ENCODE measurements at regions not wholly inside any gene's neighbourhood (a gene's known extent, or its start where the extent isn't known, plus 50 kb on each side); places are given as distances from the start of the nearest gene placed in this dataset.

DNA sequence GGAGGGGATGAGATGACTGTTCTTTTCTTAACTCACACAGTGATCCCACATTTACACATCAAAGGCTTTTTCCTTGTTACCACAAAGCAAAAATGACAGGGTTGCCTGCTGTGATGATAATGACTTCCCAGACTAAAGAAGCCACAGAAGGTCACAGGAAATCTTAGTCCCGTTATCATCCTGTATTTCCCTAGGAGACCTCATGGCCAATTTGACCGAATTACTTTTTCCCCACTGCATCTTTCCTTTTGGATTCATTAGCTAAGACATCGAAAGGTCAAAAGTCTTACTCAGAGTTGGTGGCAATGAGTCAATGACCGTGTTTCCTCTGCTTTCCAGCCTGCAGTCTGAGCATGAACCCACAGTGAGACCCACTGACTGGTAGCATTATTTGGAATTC is 130.1 kb upstream of the INHBA start:
- no peak for DNase-seq (ENCODE audit: low read depth in 3 of 3)

DNA sequence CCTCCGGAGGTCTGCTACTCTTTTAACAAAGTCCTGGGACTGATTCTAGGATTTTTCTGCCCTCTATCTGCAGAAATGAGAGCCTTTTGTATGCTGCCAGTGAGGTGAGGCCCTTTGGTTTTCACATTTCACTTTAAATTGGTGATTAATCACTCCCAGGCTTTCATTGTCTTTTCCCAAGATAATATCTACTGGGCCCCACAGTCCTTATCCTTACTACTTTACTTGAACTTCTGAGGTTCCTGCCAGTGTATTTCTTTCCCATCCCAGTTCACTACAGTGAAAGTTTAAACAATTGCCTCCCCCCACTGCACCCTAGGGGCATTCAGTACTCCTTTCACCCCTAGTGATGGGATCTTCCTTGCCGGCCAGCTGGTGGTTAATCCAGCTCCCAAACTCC is 127.4 kb upstream of the INHBA start:
- DNase-seq (ENCODE audit: low read depth in 3 of 3) = no peak

DNA sequence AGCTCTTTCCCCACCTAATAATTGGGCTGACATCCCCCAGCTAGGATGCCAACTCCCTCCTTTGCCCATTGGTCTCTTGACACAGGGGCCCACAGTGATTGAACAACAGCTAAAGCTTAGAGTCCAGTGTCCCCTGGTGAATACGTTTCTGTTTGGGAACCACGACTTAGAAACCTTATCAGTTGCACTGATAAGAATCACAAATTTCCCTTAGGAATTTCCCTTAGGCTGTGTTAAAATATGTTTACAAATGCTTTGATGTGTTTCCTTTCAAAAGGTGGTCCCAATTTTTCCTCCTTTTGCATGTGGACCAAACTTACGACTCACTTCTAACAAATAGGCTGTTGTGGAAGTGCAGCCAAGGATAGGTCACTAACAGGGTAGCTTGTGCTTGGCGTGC is 126.0 kb upstream of the INHBA start:
- no peak for DNase-seq (ENCODE audit: low read depth in 3 of 3)

DNA sequence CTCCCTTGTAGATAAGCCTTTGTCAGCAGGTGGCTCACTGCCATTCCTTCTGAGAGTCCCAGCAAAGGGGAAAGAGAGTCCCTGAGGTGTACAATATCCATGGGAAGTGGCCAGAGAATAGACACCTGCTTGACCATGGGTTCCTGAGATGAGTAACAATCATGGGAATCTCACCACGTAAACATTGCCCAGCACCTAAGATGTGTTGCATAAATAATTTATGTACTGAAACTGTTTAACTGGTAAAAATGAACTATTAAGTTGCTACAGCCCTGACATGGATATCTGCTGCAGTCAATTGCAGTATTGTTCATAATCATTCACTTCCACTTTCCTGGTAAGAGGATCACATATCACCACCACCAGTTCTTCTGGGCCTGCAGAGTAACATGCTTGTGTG is 123.8 kb upstream of the INHBA start:
- no peak for DNase-seq (ENCODE audit: low read depth in 3 of 3)

DNA sequence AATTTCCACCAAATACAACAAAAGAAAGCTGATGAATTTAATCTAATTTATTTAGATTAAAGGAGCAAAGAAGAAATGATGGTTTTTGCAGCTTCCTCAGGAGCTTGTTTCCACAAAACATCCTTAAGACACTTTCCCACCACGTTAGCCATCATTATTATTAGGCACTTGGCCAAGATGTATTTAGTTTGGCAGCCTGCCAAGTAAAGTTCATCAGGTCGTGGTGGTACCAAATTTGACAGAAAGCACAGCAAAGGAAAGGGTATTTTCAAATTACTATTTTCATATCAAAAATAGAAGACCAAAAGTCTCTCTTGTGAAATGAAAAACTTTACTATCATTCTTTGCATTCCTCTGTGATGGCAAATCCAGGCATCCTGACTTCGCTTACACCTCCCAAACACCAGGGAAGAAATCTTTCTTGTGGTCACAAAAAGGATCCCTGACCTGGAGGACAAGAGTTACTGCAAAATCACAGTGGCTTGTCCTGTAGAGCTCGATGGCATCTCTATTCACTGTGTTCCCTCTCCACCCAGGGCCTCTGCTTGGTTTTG is 123.1 kb upstream of the INHBA start:
- no peak for DNase-seq (ENCODE audit: low read depth in 3 of 3)

DNA sequence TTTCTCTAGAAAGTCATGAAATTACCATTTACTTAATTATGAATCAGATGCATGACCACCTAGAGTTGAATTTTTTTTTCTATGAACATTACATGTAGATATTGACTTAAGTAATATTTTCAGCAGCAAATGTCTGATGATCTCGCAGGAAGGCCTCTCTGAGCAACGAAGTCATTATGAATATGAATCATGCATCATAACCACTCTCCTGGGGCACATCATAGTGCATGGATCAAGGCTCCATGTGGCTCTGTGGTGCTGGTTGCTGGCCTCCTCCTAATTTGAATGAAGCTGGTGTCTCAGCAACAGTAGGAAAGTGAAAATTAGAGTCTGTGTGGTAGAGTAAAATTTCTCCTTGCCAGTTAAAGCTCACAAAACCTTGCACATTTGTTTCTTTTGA is 121.4 kb upstream of the INHBA start:
- DNase-seq (ENCODE audit: low read depth in 3 of 3) = no peak

DNA sequence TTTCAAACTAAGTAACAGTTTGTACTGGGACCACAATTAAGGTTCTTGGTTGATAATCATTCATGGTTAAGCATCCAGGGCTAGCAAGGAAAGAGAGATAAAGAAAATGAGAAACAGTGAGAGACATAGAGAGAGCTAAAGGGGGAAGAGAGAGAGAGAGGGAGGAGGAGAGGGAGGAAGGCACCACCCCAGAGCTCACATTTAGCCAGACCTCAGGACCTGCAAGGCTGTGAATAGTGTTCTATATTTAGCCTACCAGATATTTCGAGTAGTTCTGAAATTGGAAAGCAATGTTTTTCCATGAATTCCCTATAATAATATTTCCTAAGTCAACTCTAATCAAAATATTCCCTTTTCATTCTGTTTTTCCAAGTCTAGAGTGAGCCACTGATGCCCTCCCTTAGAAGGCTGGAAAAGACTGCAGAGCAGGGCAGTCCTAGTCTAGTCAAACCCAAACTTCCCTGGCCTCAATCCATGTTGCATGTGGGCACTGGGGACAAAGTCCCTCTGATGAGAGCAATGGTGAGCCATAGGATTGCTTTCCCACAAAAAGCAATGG is 119.4 kb upstream of the INHBA start:
- no peak for DNase-seq (ENCODE audit: low read depth in 3 of 3)

DNA sequence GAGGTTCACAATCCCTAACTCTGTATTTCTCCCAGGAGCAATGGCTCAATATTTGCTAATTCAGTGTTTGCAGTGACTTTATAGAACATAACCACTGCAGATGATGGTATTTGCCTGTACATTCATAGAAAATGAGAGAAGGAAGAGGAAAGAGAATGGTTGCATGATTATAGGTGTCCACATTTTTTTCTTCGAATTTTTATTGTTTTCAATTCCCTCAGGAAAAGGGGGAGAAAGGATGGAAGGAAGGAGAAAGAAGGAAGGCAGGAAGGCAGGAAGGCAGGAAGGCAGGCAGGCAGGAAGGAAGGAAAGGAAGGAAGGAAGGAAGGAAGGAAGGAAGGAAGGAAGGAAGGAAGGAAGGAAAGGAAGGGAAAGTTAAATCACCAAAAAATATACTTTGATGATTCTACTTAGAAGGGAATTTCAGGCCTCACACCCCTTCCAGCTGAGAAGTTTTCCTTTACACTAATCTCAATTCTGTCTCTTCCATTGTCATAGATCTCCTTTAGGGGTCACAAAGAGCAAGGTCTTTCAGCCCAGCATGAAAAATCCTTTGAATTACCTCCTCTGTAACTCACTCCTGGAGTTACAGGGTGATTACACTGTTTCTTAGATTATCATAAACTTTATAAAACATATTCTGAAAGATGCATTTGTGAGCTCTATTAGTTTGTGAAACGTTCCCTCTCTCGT is 118.8 kb upstream of the INHBA start:
- no peak for DNase-seq (ENCODE audit: low read depth in 3 of 3)

DNA sequence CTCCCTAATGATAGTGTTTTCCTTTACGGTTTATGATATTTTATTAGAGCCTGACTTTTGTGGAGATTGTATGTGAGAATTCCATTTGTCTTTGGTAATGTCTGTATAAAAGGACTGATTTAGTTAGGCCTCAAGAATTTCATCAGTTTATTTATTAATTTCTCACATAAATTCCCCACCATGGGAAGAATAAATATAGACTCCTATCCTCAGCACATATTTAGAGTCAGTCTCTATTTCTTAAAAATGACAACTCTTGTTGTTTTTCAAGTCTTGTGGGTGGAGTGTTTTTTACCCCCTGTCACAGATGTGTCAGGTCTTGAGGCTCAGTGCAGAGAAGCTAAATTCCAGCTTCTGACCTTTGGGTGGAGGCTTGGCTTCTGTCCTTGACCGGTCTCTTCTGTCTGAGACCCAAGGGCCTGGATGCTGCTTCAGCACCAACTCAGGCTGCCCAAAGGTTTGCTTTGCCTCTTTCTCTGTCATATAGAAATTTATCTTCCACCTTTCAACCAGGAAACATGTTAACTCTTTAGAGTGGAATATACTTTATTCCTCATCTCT is 117.3 kb upstream of the INHBA start:
- DNase-seq (ENCODE audit: low read depth in 3 of 3) = no peak

DNA sequence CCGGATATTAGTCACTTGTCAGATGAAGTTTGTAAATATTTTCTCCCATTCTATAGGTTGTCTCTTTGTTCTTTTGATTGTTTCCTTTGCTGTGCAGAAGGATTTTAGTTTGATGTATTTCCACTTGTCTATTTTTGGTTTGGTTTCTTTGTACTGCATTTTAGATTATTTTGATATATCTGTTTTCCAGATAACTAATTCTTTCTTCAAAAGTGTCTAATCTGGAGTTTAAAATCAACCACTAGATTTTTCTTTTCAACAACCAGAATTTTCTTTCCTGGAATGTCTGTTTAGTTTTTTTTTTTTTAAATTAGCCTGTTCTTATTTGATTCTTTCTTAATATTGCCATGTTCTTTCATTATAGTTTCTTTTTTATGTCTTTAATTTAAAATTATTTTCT is 116.8 kb upstream of the INHBA start:
- no peak for DNase-seq (ENCODE audit: low read depth in 3 of 3)

DNA sequence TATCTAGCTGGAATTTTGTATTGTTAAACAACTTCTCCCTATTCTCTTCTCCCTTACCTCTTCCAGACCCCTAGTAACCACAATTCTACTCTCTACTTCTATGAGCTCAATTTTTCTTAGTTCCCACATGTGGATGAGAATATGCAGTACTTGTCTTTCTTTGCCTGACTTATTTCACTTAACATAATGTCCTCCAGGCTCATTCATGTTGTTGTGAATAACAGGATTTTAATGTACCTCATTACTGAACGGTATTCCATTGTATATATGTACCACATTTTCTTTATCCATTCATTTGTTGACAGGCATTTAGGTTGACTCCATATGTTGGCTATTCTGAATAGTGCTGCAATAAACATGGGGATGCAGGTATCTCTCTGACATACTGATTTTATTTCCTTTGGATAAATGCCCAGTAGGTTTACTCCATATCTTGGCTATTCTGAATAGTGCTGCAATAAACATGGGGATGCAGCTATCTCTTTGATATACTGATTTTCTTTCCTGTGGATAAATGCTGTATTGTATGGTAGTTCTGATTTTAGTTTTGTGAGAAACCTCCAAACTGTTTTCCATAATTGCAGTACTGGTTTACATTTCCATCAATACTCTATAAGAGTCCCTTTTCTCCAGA is 116.0 kb upstream of the INHBA start:
- DNase-seq (ENCODE audit: low read depth in 3 of 3) = no peak

DNA sequence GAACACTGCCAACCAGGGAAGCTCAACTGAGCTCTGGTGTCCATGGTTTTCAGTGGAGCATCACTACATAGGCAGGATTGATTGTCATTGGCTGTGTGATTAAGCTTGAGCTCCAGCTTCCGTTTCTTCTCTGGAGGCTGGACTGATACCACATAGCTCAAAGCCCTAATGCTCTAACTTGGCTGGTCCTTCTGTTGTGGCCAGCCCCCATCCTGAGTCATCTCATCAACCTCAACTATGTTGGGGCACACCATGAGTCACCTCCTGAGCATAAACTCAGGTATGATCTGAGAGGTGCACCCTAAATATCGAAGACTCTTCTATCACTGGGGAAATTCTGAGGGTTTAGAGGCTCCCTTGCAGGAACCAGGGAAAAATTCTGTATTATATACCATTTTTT is 114.5 kb upstream of the INHBA start:
- DNase-seq (ENCODE audit: low read depth in 3 of 3) = no peak

DNA sequence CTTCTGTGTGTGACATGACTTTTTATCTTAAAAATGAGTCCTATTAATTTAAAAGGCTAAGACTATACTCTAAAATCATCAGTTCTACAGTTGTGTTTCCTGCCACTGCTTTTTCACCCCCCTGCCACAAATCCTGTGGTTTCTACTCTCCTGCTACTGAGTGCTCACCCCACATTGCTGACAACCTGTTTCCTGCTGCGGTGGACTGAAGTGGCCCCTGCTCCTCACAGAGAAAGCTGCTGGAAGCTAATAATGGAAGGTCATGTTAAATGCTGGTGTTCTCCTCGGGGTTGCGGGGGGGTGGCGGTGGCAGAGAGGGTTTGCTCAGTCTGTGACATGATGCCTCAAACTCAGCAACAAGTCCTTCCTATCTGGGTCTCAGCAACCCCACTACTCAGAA is 113.2 kb upstream of the INHBA start:
- DNase-seq (ENCODE audit: low read depth in 3 of 3) = no peak

DNA sequence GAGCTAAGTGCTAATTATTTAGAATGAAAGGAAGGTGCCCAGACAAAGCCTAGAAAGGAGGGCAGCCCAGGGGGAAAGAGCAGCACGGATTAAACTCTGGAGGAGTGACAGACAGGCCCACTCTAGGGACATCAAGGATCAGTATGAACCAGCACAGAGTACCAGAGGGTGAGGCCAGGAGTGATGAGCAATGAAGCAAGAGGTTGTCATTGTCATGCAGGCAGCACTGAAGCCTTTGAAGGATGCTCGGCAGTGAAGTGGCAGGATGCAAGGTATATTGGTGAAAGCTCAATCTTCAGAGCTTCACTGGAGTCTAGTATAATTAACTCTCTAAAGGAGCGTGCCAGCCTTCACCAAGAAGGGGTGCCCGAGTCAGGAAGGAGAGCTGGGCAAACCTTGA is 112.0 kb upstream of the INHBA start:
- no peak for DNase-seq (ENCODE audit: low read depth in 3 of 3)

DNA sequence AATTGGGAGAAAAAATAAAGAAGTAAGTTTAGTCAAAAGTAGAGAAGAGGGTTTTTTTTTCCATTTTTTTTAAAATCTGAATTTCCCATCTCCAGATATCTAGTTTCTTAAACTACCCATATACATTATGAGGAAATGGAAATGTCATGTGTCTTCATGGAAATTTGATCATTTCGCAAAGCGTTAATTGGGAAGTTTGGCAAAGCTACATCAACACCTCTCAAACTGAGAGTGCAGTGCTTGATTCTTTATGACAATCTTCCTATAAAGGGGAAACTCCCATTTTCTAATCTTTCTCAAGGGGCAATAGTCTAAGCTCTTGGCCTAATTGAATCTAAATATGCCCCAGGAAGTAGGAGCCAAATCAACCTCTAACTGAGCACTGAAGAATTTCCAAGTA is 110.4 kb upstream of the INHBA start:
- DNase-seq (ENCODE audit: low read depth in 3 of 3) = no peak

DNA sequence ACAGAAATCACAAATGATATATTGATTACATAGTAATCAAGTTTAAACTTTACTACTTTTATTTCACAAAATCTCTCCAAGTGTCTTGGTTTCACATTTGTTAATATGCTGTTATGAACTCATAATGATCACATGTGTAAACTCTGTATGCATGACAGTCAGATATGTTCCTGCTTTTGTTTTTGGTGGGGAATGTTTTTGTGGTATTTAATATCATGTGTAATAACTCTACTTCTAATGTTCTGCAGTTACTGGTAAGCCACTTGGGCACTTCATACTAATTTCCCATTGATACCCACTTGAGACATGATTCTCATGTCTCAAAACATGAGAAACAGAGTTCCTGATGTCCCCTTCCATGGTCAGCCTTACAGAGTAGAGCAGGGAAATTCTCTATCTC is 109.1 kb upstream of the INHBA start:
- no peak for DNase-seq (ENCODE audit: low read depth in 3 of 3)

DNA sequence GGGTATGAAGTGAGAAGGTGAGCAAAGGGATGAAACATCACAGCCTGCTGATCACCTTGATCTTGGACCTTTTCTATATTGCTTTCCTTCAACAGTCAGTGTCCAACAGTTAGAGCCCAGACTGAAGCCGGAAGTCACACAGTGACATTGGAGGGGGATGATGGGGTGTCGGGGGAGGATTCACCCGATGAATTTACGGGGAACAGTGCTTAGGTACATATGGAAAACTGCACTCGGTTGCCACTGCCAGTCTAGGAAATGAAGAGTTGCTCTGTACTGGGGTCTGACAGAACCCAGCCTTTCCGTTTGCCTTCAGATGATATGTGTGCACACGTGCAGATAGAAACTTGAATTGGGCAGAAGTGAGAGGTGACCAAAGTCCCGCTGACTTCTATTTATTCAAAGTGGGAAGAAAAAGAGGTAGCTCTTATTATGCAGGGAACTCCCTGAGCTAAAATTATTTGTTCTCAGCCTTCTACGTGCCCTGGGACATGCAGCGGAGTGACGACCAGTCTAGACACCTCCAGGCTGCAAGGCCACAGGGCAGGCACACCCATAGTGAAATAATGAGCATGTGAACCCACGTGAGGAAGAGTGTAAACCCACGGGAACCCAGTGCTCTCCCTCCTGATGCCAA is 107.2 kb upstream of the INHBA start:
- DNase-seq (ENCODE audit: low read depth in 3 of 3) = no peak

DNA sequence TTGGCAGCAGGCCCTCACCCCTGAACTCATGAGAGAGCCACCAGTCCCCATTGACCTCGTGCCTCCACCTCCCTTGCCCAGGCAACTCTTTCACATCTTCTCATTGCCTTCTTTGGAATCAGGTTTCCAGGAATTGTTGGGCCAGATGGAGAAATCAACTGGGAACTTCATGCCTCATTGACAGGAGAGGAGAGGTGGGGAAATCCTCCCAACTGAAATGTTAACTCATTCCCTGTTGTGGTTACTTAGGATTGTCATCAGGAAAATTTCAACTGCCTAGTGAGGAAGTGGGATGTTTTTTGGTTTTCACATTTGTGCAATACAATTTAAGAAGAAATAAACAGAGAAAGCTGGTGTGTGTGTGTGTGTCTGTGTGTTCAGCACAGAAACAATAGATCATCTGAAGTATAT is 106.6 kb upstream of the INHBA start:
- no peak for DNase-seq (ENCODE audit: low read depth in 3 of 3)

DNA sequence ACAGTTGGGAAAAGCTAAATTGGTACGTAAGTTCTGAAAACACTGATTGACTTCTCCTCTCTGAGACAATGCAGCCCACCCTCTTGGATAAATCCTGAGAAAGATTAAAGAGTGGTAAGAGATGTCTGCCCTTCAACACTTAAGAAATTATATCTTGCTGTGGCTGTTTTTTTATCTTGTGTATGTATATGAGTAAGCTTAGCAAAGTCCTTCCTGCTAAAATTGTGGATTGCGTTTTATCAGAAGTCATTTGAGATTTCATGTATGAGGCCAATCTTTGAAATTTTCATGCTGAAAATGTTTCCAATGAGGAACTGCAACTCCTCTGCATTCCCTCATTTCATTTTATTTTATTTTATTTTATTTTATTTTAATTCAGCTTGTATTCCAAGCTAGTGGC is 106.2 kb upstream of the INHBA start:
- DNase-seq (ENCODE audit: low read depth in 3 of 3) = no peak

DNA sequence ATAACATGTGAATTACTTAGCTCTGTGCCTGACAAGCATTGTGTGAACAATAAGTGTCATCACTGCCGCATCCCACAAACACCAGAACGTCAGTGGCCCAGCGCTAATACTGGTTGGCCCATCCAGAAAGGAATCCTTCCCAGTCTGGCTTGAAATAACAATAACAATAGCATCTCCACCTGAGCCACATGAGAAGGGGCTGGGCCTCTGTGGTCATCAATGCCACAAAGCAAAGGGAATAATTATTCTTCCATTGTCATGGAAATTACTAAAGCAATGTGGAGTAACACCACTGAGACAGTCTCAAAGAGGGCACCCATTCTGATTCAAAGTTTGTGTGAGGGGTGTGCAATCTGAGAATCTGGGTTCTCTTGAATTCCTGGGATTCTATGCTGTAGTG is 105.7 kb upstream of the INHBA start:
- DNase-seq (ENCODE audit: low read depth in 3 of 3) = no peak

DNA sequence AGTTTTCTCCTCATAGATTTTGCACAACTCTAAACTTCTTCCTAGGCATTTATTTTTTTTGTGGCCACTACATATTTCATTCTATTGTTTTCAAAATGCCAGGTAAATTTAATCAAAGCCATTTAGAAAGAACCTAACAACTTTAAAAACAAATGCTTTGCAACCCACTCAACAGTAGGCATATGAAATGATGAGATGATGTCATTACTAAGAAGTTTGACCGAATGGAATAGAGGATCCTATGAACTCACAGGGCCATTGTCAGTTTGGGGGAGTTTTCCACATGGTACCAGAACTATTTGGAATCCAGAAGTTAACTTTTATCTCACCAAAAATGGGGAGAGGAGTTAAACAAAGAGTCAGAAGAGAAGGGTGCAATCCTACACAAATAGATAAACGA is 100.7 kb upstream of the INHBA start:
- DNase-seq (ENCODE audit: low read depth in 3 of 3) = no peak

DNA sequence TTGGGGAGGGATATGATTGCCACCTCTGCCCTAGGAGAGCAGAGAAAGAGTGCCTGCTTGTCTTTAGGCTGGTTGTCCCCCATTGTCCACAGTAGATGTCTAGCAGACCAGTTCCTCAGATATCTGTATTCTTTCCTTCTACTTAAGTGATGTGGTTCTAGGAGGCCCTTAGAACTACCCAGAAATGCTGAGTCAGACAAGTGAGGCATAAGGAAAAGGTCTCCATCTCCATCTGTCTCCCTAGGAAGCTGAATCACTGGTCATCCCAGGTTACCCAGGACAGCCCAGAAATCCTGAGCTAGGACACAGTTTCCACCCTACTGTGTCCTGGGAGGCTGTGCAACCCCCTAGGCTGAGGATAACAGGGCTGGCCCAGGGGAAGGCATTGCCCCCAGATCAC is 93.4 kb upstream of the INHBA start:
- no peak for DNase-seq (ENCODE audit: low read depth in 3 of 3)
